HG03039 (cell line): ENCODE measurements at regions not wholly inside any gene's neighbourhood (a gene's known extent, or its start where the extent isn't known, plus 50 kb on each side); places are given as distances from the start of the nearest gene placed in this dataset.
"Not testable (repeated sequence)": the region's sequence is repeated elsewhere in the genome, so short reads cannot be mapped to it uniquely, and the experiment has no call there.

Experiments
- ATAC-seq: cut with Tn5 transposase; IDR thresholded peaks from one replicate; pipeline ENCODE4 v1.9.1; 2021; ENCODE audit warnings: mild to moderate bottlenecking, moderate library complexity; ENCODE audit not compliant: unreplicated experiment

- ATAC-seq, result no peak
Measured at GRCh38 chr5:13640270-13640669, 304.2 kb downstream of the DNAH5 start.

GRCh38 chr5:13632676-13633075 lies 311.8 kb downstream of the DNAH5 start:
- no peak for ATAC-seq

GRCh38 chr5:13629218-13629617 lies 315.3 kb downstream of the DNAH5 start:
- ATAC-seq, result no peak

- ATAC-seq, result no peak
Measured at GRCh38 chr5:13627673-13628454, 316.6 kb downstream of the DNAH5 start.

- no peak for ATAC-seq
Measured at GRCh38 chr5:13625616-13626198, 318.8 kb downstream of the DNAH5 start.

- ATAC-seq, result no peak
Measured at GRCh38 chr5:13624283-13625074, 320.0 kb downstream of the DNAH5 start.

GRCh38 chr5:13613621-13614020 lies 330.9 kb downstream of the DNAH5 start:
- ATAC-seq, result no peak

GRCh38 chr5:13611604-13612003 lies 332.9 kb downstream of the DNAH5 start:
- no peak for ATAC-seq

- no peak for ATAC-seq
Measured at GRCh38 chr5:13609504-13609903, 335.0 kb downstream of the DNAH5 start.

- no peak for ATAC-seq
Measured at GRCh38 chr5:13606051-13606450, 338.4 kb downstream of the DNAH5 start.

- no peak for ATAC-seq
Measured at GRCh38 chr5:13601112-13601511, 343.4 kb downstream of the DNAH5 start.

GRCh38 chr5:13595978-13596377 lies 348.5 kb downstream of the DNAH5 start:
- no peak for ATAC-seq

GRCh38 chr5:13591621-13592020 lies 352.9 kb downstream of the DNAH5 start:
- ATAC-seq, result no peak

- ATAC-seq, result no peak
Measured at GRCh38 chr5:13585324-13585723, 359.2 kb downstream of the DNAH5 start.

GRCh38 chr5:13581914-13582313 lies 362.6 kb downstream of the DNAH5 start:
- no peak for ATAC-seq

GRCh38 chr5:13581132-13581531 lies 363.4 kb downstream of the DNAH5 start:
- ATAC-seq, result no peak

- no peak for ATAC-seq
Measured at GRCh38 chr5:13580058-13580457, 364.4 kb downstream of the DNAH5 start.

GRCh38 chr5:13579091-13579490 lies 365.4 kb downstream of the DNAH5 start:
- ATAC-seq, result not testable (repeated sequence)

GRCh38 chr5:13578311-13579039 lies 366.0 kb downstream of the DNAH5 start:
- not testable (repeated sequence) for ATAC-seq

- ATAC-seq, result no peak
Measured at GRCh38 chr5:13574574-13574973, 369.9 kb downstream of the DNAH5 start.

GRCh38 chr5:13572163-13572562 lies 372.3 kb downstream of the DNAH5 start:
- no peak for ATAC-seq
